H4 (cell line): ENCODE measurements at regions not wholly inside any gene's neighbourhood (a gene's known extent, or its start where the extent isn't known, plus 50 kb on each side); places are given as distances from the start of the nearest gene placed in this dataset.

ENCODE experiments used
- DNase-seq: peaks from one replicate; pipeline ENCODE4 v3.0.0-alpha.2; 2015; ENCODE audit warnings: low spot score

DNA sequence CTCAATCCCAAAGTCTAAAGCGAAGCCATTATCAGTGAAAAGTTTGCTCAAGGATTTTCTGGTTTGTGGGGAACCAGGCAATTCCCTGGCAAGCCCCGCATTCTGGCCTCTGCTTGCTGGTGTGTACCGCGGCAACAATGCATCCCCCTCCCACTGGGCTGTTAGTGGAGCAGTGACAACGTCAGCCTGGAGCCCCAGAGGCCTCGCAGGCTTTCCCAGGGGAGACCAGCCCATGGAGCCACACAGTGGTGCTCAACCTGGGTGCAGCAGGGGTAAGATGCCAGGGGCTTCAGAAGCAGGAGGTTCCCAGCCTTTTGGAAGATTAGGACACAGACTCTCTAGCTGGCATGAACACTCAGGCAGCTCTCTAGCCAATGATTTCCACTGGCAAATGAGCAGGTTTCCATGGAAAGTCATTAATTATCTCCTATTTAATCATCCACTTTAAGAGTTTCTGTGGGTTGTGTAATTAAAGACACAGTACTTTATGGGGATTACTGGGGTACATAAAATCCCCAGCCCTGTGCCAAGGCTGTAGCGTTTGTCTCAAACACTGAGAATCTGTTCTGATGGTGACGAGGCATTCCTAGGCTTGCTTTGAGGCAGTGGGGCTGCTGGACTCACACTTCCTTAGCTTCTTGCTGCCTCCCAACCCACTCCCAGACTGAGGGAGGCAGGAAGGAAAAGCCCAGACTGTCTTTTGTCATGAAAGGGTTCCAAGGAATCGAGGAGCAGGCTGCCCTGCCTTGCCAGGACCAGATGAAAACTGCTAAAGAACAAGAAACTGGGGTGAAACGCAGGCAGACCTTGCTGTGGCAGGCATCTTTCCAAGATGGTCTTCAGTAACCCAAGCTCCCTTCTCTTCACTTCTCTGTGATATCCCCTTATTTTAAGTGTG lies 411.9 kb upstream of the SHH start:
- DNase-seq, result no peak

DNA sequence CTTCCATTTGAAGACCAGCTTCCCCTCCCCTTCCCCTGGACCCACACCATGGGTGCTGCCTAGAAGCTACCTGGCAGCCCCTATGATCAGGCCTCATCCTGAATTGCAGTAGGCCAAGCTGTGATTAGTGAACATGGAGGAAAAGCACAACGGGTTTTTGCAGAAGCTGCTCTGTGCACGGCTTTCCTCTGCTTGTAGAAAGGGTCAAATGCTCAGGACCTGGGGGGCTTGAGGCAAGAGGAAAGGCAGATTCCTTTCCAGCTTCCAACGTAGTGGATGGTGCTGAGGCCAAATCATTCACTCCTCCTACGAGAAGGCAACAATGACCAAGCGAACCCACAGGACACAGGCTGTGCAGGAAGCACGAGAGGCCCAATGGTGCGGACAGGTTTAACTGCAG lies 410.3 kb upstream of the SHH start:
- no peak for DNase-seq

DNA sequence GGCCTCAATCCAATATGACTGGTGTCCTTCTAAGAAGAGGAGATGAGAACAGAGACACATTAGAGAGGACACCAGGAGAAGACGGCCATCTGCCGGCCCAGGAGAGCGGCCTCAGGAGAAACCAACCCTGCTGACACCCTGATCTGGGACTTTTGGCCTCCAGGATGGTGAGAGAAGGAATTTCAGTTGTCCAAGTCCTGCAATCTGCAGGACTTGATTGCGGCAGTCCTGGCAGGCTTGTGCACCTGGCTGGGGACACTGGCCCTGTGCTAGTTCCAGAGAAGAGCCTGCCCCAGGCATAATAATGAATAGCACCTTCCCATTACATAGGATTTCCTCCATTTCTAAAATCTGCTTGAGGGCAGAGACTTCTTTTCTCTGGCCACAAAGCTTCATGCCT lies 409.9 kb upstream of the SHH start:
- no peak for DNase-seq

DNA sequence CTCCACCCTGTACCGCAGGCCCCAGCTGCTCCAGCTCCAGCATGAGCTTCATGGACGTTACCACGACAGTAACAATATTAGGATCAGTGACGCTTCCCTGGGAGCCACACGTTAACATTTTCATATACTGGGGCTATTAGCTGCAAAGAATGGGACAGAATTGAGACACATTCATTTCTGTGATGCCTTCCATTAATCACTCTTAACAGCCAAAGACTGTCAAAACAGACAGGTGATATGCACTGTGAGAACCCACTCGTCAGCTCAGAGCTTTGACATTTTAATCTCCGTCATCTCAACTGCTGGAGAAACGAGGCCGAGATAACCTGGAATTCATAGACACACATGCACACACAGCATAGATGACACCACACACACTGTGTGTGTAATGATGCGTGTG lies 408.4 kb upstream of the SHH start:
- DNase-seq, result no peak

DNA sequence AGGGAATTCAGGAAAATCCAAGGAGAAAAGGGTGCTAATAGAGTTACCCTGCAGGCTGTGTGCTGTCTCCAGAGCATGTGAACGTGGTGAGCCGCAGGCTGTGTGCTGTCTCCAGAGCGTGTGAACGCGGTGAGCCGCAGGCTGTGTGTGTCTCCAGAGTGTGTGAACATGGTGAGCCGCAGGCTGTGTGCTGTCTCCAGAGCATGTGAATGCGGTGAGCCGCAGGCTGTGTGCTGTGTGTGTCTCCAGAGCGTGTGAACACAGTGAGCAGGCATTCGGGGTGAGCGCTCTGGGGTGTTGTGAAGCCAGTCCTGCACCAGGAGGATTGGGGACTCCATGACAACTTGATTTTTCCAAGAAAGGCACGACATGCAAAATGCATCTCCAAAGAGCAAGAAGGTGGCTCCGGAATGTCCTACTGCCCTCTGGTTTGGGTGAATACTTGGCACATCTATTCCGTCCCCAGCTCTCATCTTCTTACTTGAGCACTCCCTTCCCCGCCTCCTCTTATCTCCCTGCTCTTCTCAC lies 407.9 kb upstream of the SHH start:
- DNase-seq, result no peak

DNA sequence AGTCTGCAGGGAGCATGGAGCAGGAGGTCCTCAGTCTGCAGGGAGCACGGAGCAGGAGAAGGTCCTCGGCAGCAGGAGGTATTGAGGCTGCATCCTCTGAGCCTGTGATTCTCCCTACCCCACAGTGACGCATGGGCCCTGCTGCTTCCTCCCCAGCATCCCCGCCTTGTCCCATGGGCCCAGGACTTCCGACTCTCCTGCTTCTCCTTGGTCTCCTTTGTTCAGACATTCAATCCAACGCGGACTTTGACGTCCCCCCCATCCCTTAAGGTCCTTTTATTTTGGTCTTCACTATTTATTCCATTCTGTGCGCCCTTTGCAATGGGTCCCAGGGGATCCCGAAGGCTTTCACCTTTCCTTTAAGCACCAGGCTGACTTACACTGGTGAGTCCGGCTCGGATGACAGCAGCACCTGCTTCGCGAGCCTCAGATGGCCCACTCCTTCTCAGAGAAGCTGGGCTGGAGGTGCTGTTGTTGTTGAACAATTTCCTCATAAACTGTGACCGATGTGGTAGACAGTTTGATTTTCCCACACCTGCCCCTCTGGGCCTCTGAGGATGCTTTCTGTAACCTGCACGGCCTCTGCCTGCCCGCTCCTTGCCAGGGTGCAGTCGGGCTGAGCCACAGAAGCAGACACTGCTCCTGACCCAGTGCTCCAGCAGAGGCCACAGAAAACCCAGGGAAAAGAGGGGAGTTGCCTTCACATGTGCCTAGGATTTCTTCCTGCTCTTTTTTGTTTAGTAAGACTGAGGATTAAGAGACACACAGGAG lies 407.2 kb upstream of the SHH start:
- DNase-seq, result no peak

DNA sequence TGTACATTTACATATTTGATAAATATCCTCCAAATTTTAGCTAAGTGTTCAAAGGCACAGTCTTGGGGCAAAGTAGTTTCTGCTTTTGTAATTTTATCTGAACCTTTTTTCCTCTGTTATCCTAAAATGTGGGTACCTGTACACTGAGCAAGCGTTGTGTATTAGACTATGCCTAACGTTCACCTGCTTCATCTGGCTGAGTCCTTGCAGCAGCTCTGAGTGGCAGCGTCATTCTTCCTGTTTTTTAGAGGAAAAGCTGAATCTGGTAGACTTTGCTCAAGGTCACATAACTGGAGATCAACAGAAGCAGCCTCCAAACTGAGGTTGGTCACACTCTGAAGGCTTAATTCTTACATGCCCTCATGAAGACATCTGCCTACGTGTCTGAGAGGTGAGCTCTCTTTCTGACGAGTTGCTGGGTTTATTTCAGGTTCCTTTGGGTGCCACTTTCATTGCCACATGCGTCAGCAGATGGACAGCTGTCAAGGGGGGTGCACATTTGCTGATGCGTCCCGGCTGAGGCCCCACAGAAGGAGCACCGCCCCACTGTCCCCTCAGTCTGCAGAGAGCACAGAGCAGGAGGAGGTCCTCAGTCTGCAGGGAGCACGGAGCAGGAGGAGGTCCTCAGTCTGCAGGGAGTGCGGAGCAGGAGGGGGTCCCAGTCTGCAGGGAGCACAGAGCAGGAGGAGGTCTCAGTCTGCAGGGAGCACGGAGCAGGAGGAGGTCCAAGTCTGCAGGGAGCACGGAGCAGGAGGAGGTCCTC lies 406.5 kb upstream of the SHH start:
- no peak for DNase-seq

DNA sequence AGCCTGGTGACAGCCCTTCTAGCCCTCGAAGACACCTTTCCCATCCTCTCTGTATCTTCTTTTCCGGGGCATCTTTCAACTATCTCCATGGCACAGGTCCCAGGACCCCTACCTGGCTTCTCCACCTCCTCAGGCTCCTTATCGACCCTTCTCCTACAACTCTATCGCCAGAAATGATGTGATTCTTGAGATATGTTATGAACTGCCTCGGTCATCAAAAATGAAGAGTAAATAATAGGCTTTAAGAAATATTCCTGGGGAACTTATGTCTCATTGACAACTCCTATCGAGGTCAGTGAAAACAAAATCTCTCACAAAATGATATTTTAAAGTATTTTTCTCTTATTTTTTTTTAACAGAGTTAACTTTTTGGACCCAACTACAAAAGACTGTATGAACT lies 405.5 kb upstream of the SHH start:
- no peak for DNase-seq

DNA sequence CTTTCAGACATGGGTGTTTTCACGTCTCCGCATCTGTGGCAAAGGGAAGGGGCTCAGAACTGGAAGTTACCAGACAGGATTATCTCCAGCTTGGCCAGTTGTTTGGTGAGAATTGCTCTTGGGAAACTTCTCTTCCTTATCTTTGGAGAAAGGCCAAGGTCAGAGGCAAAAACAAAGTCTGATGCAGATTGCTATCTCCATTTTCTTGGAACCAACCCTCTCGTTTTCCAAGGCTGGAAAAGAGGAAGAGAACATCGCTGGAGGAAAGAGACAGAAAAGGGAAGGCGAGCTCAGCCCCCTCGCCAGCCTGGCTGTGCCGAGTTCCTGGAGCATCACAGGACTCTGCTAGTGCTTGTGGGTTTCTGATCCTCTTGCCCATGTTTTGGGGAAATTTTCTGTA lies 396.8 kb upstream of the SHH start:
- no peak for DNase-seq

DNA sequence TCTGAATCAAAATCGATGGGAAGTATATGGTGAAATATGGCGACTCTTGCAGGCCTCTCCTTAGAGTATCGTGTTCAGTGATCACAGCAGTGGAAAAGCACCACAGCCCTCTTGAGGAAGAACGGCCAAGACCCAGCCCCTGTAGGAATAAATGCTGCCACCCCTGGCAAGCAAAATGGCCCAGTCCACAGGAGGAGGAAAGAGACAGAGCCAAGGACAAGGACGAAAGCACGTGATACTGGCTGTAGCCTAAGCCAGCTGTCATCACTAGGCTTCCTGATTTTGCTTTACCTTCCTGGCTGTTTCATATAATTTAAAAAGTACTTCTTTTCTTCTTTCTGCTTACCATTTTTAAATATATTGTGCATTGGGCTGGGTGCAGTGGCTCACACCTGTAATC lies 395.0 kb upstream of the SHH start:
- no peak for DNase-seq

DNA sequence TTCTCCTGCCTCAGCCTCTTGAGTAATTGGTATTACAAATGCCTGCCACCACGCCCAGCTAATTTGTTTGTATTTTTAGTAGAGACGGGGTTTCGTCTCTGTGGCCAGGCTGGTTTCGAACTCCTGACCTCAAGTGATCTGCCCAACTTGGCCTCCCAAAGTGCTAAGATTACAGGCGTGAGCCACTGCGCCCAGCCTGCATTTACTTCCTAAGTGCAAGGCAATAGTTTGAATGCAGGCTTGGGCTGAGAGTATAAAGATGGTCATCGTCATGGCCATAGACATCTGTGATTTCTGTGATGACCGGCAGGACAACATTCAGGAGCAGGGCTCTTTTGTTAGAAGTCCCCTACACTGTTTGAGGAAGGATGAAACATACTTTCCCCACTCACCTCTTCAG lies 393.9 kb upstream of the SHH start:
- DNase-seq, result no peak

DNA sequence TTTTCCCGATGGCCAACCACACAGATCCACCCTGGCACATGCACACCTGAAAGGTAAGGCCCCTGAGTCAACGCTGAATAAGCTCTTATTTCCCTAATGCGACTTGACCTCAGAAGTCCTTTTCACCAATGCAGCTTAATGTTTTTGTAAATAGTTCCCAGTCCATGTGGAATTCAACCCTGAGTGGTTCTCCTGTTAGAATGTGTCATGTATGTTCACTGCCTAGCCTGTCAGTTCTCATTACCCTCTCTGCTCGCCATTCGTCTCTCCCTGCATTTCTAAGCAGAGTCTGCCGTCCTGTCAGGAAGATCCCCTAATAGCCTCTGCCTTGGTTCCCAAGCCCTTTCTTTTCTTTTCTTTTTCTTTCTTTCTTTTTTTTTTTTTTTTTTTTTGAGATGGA lies 392.6 kb upstream of the SHH start:
- no peak for DNase-seq

DNA sequence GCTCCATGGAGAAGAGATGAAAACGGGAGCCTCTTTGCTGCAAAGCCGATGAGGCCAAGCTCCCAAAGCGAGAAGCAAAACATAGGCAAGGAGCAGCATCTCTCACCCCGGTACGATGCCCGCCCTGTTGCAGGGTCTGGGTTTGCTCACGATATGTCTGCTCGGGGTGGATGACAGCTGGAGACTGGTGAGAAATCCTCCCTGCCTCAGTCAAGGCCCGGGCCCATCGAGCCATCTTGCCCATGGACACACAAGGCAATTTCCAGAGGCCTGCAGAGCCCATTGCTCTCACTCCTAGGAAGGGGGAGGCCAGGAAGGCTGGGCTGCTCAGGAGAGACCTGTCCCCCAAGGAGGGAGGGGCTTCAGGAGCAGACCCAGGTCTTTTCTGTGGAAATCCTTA lies 391.7 kb upstream of the SHH start:
- no peak for DNase-seq

DNA sequence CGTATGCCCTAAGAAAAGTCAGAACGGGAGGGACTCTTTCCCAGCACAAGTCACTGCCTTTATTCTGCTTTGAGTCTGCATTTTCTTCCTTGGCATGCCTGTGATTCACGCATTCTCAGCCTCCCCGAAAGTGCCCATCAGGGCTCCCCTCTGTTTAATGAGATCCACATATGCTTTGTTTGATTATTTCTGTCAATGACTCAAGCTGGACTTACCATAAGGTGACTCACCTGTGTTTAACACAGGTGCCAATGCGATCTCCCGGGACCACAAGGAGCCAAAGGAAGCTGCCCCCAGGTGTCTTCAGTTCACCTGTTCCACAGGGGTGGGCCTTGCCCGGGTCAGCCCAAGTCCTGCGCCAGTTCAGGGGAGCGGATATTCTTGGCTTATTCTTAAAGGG lies 386.0 kb upstream of the SHH start:
- DNase-seq, result no peak

DNA sequence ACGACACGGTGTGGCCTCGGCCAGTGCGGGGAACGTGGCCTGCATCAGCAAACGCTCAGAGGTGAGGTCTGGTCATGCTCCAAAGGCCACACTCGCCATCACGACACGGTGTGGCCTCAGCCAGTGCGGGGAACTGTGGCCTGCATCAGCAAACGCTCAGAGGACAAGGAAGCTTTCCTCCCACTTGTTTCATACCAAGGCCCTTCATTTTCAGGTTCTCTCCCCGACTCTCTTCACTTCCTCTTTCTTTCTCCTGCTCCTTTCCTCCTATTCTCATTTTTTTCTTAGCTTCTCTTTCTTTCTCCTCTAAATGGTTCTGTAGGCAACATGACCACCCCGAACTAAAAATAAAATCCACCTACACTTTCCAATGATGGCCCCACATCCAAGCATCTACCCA lies 384.4 kb upstream of the SHH start:
- DNase-seq, result no peak

DNA sequence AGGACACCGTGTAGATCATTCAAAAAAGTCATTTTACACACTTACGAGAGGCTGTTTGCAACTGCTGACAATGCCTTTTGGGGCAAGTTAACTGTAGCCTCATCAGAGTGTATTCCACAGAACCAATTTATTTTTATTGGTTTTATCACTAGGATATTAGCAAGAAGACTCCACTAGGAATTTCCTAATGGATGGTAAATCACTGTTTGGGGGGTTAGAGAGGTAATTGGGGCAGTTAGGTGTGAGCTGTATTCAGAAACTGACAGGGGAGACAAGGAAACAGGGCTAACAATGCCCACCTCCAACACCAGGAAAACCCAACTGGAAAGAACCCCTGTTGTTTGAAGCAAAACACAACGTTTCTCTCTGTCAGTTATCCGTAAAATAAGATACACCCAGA lies 383.0 kb upstream of the SHH start:
- DNase-seq, result no peak

DNA sequence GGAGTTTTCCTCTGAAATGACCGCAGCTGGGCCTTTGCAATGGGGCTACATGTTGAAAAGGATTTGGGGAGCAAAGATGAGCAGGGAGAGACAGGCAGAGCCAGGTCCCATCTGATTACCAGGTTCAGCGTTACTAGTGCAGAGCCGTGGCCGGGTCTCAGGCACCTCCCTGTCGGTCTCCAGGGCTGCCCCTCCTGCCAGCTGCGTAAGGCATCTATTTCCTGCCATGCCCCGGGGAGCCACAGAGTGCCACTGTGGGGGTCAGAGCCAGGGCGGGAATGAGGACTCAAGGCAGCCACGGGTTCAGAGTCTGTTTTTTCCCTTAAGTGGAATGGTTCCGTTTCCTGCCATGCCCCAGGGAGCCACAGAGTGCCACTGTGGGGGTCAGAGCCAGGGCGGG lies 382.6 kb upstream of the SHH start:
- DNase-seq, result no peak

DNA sequence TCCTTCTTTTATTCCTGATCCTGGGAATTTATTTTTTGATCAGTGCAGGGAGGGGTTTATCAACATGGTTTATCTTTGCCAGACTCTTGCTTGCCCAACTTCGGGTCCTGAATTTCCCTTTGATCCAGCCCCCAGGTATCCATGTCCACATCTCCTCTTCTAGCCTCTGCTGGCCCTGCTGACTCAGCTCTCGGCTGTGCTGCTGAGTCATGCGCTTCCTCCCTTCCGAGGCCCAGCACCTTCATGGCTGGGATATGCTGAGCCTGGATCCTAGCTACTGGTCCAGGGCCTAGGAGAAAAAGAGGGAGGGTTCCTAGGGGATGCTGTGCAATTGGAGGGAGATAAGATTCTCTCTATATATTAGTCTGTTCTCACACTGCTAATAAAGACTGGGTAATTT lies 380.7 kb upstream of the SHH start:
- no peak for DNase-seq

DNA sequence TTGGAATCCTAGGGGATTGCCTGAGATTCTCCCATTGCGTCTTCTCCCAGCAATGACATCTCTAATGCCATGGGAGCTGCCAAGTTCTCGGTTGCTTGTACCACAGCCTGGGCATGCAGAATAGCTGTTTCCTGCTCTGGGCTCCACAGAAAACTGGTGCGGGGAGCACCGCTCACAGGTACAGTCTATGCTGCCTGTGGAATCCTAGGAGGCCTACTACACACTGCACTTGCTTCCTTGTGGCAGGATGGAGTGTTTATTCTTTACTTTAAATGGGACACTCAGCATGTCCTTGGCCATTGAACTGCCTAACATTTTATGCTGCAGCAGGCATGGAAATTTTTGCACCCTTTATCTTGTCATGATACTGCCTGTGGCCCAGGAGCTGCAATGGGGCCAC lies 378.8 kb upstream of the SHH start:
- DNase-seq, result no peak

DNA sequence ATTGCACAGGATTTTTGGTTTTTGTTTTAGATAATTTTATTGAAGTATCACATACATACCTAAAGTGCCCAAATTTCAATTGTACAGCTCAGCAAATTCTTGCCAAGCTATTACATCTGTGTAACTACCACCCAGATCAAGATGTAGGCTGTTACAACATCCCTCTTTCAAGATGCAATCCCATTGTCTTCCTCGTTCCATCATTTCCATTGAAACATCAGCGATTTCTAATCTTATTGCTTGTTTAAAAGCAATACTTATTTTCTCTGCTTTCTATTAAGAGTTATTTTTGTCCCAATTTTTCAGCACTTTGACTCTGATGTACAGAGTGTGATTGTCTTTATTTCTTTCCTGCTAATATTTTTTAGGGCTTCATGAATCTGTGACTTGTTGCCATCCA lies 372.8 kb upstream of the SHH start:
- no peak for DNase-seq

DNA sequence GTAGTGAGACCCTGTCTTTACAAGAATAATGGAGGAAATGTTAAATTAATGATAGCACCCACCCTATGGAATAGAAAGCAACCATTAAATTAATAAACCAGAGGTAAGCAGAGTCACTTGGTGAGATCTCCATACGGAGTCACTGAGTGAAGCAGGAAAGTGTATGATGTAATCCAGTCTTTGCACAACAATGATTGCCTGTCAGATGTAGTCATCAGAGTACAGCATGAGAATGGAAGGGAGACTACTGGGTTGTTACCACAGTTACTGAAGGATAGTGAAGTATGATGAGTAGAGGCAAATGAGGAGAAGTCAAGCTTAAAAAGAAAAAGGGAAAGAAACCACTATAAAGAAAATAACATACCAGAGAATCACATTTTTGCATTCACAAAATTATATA lies 371.9 kb upstream of the SHH start:
- DNase-seq, result no peak

DNA sequence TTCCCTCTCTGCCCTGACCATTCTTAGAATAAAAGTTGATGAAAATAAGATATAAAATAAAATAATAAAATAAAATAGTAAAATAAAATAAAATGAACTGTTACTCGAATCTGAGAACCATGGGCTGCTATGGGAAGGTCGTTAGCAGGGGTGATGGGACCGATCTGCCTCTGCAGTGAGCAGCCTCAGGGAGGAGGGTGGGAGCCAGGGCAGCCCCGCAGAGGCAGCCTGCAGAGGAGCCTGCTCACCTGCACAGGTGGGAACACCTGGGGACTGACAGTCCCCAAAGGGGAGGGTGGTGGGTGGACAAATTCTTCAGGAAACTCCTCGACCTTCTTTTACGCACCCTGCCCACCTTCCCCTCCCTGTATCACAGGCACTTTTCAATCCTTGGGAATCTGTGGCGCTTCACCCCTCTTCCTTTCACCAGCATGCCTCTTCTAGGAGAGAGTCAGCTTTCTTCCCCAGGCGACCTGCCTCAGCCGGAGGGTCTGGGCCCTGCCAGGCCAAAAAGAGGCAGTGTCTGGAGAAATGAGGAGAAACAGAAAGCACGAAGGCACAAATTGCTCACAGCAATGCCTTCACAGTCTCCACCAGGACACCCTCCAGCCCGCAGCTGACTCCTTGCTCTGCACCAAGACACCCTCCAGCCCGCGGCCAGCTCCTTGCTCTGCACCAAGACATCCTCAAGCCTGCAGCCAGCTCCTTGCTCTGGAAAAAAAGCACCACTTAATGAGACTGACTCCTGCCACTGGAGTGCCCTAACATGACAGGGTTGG lies 368.4 kb upstream of the SHH start:
- no peak for DNase-seq
